WTC11 (cell line): ENCODE measurements at regions not wholly inside any gene's neighbourhood (a gene's known extent, or its start where the extent isn't known, plus 50 kb on each side); places are given as distances from the start of the nearest gene placed in this dataset.

Experiments
- ATF2 ChIP-seq: sonication (generic); formaldehyde crosslinking; IDR thresholded peaks from 2 replicates; pipeline ENCODE4 v1.8.1; 2022; ENCODE audit warnings: low read depth, missing genetic modification reagents, borderline replicate concordance
- ATF3 ChIP-seq: sonication (generic); formaldehyde crosslinking; conservative IDR thresholded peaks from 2 replicates; pipeline ENCODE4 v1.8.1; 2022; ENCODE audit warnings: mild to moderate bottlenecking, missing genetic modification reagents
- CTCF ChIP-seq: fragments of 200-600 bp; IDR thresholded peaks from 2 replicates; pipeline ENCODE4 v1.8.0; 2022; ENCODE audit warnings: antibody characterized with exemption
- GABPB1 ChIP-seq: sonication (generic); formaldehyde crosslinking; IDR thresholded peaks from 2 replicates; pipeline ENCODE4 v1.8.1; 2023; ENCODE audit warnings: mild to moderate bottlenecking, missing genetic modification reagents
- MLX ChIP-seq: sonication (generic); formaldehyde crosslinking; IDR thresholded peaks from 2 replicates; pipeline ENCODE4 v1.8.1; 2023; ENCODE audit warnings: mild to moderate bottlenecking, missing genetic modification reagents, moderate library complexity
- NFE2L1 ChIP-seq: sonication (generic); formaldehyde crosslinking; IDR thresholded peaks from 2 replicates; pipeline ENCODE4 v1.8.1; 2023; ENCODE audit warnings: missing genetic modification reagents
- NR2C2 ChIP-seq: sonication (generic); formaldehyde crosslinking; IDR thresholded peaks from 2 replicates; pipeline ENCODE4 v1.8.0; 2022; ENCODE audit warnings: mild to moderate bottlenecking, missing genetic modification reagents
- SMAD3 ChIP-seq: sonication (generic); formaldehyde crosslinking; IDR thresholded peaks from 2 replicates; pipeline ENCODE4 v1.8.0; 2022; ENCODE audit warnings: missing genetic modification reagents, mild to moderate bottlenecking, borderline replicate concordance
- SP1 ChIP-seq: sonication (generic); formaldehyde crosslinking; conservative IDR thresholded peaks from 2 replicates; pipeline ENCODE4 v1.8.1; 2022; ENCODE audit warnings: missing genetic modification reagents
- TEAD4 ChIP-seq: sonication (generic); formaldehyde crosslinking; IDR thresholded peaks from 2 replicates; pipeline ENCODE4 v1.8.0; 2022; ENCODE audit warnings: mild to moderate bottlenecking, missing genetic modification reagents
- ZNF425 ChIP-seq: fragments of 250-450 bp; sonication (Bioruptor Pico); conservative IDR thresholded peaks from 2 replicates; pipeline ENCODE4 v1.9.0; 2021; ENCODE audit warnings: mild to moderate bottlenecking

- TF ChIP-seq NR2C2 (CRISPR knock-in tag) = no peak
- no peak for TF ChIP-seq CTCF
- no peak for TF ChIP-seq ATF3 (CRISPR knock-in tag)
- TF ChIP-seq SMAD3 (CRISPR knock-in tag) = no peak
- TF ChIP-seq ATF2 (CRISPR knock-in tag) = no peak
- TF ChIP-seq ZNF425 = no peak
- TF ChIP-seq SP1 (CRISPR knock-in tag) = no peak
- TF ChIP-seq GABPB1 (CRISPR knock-in tag) = no peak
- TF ChIP-seq TEAD4 (CRISPR knock-in tag) = no peak
- no peak for TF ChIP-seq MLX
- TF ChIP-seq NFE2L1 = no peak
Observed at GRCh38 chr9:79034583-79034982, 537.2 kb upstream of the TLE4 start.
